HG03432 (cell line): ENCODE measurements at regions not wholly inside any gene's neighbourhood (a gene's known extent, or its start where the extent isn't known, plus 50 kb on each side); places are given as distances from the start of the nearest gene placed in this dataset.

Source experiments
- ATAC-seq: cut with Tn5 transposase; IDR thresholded peaks from one replicate; pipeline ENCODE4 v1.9.1; 2021; ENCODE audit warnings: mild to moderate bottlenecking, moderate library complexity; ENCODE audit not compliant: unreplicated experiment

DNA sequence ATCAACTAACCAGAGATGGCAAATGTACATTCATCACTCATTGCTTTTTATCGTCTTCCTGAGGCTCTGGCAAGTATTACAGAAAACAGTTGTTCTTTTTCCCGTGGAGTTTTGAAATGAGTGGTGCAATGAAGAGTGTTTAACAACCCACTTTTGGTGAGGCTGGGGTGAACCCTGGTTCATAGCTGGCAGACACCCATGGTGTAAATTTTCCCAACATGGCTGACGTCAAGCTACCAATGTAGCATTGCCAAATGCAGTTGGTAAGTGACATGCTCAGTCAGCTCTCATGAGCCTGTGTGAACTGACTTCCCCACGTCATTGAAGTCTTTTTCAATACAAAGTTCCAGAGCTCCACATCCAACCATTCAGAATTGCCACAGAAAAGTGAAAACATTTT is 386.2 kb downstream of the TMEM114 start:
- ATAC-seq: no peak

DNA sequence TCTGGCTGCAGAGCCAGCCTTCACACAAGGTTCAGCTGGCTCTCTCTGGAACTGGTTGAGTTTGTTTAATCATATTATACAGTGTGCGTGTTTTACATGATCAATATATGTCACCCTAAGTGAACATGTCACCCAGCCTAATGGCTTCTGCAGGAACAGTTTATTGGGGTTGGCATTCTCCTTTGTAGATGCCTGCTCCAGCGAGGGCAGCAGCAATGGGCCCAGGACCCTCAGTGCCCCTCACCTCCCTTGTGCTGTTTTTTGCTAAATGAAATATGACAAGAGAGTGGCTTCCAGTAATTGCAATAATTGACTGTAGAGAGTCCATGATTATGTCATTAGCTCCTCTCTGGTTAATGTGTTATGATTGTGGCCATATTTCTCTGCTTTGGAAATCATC is 387.2 kb downstream of the TMEM114 start:
- no peak for ATAC-seq

DNA sequence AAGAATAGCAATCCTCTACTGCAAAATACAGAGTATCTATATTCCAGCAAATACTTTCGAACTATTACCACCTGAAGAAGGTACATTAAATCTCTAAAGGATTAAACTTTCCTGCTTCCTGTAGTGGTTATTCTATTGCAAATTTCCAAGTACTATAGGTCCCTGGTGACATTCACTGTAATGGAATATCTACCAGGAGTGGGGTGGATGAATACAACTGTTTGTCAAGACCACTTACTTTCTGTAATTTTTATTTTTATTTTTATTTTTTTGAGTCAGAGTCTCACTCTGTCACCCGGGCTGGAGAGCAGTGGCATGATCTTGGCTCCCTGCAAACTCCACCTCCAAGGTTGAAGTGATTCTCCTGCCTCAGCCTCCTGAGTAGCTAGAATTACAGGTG is 389.5 kb downstream of the TMEM114 start:
- ATAC-seq: no peak

DNA sequence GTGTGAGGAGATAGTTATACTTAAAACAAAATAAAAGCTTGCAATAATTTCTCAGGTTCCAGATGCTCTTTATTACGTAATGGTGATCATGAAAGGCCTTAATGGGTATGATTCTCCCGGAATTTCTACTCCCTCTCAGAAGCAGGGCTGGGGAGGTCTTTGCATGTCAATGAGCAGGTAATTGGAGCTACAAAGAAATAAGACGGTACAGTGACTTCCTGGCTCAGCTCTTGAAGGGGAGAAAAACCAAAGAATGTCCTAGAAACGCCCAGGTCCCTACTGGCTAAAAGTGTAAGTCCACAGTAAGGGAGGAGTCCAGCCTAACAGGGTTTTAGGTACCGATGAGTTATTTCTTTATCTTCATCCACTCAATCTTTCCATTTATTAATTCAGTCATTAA is 390.9 kb downstream of the TMEM114 start:
- ATAC-seq: no peak

GRCh38 chr16:8194794-8195193 is 395.5 kb downstream of the TMEM114 start:
- no peak for ATAC-seq

GRCh38 chr16:8188841-8189240 is 401.5 kb downstream of the TMEM114 start:
- ATAC-seq: no peak

DNA sequence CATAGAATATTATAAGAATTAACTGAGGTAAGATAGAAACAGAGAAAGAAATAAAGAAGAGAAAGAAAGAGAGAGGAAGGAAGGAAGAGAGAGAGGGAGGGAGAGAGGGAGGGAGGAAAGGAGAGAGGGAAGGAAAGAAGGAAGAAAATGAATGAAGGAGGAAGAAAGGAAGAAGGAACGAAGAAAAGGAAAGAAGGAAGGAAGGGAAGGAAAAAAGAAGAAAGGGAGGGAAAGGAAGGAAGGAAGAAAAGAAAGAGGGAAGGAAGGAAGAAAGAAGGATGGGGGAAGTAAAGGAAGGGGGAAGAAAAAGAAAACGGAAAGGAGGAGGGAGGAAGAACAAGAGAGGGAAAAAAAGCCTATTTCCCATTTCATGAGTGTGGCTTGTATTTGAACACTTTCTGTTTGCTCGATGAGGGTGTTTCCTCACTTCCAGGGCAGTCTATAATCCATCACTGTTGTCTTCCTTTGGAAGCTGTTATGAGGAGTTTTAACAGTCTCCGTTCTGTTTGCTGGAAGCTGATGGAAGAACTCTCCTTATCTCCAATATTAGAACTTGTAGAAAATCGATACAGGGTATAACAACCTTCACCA is 402.4 kb downstream of the TMEM114 start:
- ATAC-seq: no peak

DNA sequence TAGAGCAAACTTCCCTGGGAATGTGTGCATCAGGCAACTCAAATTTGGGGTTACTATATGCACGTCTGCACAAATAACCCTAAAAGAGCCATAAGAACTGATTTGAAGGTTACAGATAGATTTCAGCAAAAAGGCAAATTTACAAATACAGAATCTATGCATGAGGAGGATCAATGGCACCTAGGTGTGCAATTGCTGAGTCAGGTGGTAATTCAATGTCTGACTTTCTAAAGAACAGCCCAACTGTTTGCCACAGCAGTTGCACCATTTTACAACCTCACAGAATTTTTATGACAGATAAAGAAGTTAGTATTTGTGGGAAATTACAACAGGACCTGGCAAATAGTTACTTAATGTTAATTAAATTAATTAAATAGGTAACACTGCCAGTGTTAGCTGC is 405.5 kb downstream of the TMEM114 start:
- no peak for ATAC-seq

DNA sequence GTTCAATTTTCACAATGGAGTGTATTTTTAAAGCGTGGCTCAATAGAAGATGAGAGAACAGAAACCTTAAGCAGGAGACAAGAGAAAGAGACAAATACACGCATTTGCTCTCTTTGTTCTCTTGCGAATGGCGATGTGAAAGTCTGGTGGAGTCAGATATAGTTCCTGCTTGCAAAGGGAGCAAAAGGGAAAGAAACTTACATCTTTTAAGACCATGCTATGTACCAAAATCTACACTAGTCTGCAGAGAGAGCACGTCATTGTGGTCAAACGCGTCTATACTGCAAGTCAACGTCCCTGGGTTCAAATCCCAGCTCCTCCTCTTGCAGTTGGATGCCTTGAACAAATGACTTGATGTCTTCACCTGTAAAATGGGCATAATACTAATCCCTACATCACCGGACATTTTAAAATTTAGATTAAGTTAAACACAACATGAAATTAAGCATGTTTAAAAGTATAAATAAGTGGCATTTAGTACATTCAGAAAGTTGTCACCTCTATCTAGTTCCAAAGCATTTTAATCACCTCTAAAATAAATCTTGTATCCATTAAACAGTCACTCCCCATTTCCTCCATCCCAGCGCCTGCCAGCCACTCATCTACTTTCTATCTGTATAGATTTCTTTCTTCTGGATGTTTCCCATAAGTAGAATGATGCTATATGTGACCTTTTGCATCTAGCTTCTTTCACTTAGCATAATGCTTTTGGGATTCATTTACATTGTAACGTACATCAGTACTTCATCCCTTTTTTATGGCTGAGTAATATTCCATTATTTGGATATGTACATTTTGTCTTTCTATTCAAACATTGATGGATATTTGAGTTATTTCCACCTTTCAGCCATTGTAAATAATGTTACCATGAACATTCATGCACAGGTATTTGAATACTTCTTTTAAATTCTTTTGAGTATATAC is 406.9 kb downstream of the TMEM114 start:
- ATAC-seq: no peak

DNA sequence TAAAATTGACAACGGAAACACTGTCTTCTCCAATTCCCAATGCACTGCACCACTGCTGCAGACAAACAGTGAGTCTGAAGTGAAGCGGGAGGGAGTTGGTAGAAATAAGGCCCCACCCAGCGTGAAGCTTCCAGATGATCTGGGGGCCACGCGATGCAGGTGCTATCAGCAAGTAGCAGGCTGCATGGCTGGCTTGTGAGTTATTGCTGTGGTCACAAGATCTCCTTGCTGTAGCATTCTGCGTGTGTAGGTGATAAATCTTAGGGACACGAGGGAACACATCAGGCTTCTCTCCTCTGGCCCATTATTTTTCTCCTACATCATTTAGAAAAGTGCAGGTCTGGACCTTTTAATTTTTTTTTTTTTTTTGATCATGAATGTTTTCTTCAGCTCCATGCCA is 407.6 kb downstream of the TMEM114 start:
- no peak for ATAC-seq

DNA sequence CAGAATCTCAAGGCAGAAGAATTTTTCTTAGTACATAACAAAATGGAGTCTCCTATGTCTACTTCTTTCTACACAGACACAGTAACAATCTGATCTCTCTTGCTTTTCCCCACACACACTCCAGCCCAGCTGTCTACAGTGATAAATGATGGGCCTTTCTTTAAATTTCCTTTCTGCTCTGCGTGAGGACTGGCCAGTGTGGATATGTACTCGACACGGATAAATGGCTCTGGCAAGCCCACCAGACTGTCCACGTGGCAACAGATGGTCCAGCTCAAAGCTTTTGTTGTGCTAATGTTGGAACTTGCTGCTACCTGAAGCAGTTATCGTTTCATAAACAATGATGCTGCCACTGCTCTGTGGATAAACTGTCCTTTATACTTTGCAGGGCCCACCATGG is 410.7 kb downstream of the TMEM114 start:
- no peak for ATAC-seq

GRCh38 chr16:8178271-8178670 is 412.0 kb downstream of the TMEM114 start:
- ATAC-seq: no peak

GRCh38 chr16:8175411-8175810 is 414.9 kb downstream of the TMEM114 start:
- ATAC-seq: no peak

DNA sequence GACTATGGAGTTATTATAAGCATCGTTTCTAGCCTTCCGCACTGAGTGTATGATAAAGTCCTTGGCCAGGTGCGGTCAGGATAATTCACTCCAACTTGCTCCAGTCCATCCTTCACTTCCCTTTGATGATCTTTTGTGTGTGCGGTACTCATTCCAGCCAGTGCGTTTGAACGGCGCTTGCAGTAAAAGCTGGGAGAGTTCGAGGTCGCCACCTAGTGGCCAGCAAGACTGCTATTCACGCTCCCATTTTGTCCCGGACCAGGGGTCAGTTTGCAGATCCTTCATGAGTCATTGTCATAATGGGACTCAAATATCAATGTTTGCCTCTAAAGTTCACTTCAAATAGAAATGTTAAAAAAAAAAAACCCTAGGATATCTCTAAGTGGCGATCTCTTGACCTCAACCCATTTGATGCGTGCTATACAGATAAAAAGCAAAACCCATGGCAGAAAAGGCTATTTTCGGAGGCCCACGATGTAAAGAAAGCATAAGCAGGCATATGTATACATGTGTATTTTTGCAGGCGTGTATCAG is 417.1 kb downstream of the TMEM114 start:
- ATAC-seq: peak; percentile 43

- no peak for ATAC-seq
These were observed 417.8 kb downstream of the TMEM114 start for GRCh38 chr16:8172551-8172950.

DNA sequence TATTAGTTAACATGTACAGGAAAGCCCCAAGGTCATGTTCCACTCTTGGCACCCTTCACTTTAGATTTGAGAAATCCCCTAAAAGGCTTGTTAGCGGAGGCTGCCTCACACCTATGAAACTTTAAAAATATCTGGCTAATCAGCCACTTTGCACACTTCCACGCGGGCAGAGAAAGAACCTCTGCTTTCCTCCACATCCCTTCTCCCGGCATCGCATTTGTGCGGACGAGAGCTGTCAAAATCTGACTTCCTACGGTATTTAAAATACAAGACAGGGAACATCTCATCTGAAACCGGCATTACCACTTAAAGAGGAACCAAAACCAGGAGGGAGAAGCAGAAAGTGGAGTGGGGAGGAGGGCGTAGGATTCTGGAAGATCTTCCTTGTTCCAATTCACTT is 422.3 kb downstream of the TMEM114 start:
- ATAC-seq: no peak

DNA sequence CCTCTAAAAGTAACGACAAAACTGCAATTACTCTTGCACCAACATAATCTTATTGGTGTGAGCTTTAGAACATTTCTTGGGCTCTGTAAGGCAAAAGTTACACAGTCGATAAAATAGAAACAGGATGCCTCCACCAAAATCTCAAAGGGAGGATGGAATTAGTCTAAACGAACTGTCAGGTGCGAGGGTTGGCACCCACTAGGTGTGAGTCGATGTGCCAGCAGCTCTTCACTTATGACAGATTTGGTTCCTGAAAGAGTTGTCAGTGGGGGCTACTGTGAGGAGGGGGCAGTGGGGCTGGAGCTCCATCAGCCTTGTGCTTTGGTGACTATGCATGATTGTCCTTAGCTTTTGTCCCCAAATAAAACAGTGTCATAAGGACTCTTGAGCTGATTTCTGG is 422.9 kb downstream of the TMEM114 start:
- ATAC-seq: no peak

- ATAC-seq: no peak
These were observed 432.3 kb downstream of the TMEM114 start for GRCh38 chr16:8158051-8158450.

GRCh38 chr16:8155275-8155674 is 435.0 kb downstream of the TMEM114 start:
- no peak for ATAC-seq

DNA sequence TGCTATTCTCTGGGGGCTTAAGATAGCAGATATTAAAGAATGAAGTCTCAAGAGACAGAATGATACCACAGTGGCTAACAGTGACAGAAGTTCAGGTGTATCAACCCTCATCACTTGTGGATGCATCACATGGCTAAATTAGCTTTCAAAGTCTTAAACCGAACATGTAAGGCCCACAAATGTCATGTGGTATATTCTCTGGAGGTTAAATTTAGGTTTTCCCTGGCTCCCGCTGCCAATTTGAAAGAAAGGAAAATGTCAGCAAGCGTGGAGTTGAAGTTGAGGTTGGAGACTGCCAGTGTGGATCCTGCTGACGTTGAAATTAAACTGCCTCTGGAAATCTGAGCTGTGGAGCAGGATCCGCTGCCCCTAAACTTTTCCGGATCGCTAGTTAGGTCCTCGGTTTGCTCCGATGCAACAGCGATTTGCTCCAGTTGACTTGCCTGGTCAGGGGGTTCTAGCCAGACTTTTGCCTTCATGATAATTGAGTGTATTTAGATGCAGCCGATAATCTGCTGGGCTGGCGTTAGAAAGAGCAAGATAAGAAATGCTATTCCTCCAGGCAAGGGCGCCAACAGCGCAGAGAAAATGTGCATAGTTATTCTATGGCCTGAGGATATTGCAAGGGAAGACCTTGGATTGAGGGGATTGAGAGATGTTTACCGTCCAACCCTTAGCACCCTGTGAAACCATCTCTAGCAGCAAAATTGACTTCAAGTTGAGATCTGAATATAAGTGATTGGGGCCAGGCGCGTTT is 443.9 kb downstream of the TMEM114 start:
- ATAC-seq: no peak

DNA sequence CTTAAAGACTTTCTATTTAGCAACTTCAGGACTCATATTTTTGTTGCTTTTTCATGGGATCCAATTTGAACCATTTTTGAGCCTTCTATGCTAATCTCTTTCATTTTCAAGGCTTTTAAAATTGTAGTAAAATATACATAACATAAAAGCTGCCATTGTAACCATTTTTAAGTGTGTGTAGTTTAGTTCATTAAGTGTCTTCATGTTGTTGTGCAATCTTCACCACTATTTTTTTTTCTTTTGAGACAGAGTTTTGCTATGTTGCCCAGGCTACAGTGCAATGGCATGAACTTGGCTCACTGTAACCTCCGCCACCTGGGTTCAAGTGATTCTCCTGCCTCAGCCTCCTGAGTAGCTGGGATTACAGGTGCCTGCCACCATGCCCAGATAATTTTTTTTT is 451.6 kb downstream of the TMEM114 start:
- no peak for ATAC-seq

- ATAC-seq: no peak
These were observed 452.7 kb downstream of the TMEM114 start for GRCh38 chr16:8137606-8138005.
